ENCODE measurements at regions not wholly inside any gene's neighbourhood (a gene's known extent, or its start where the extent isn't known, plus 50 kb on each side); places are given as distances from the start of the nearest gene placed in this dataset.
"Not testable (repeated sequence)": the region's sequence is repeated elsewhere in the genome, so short reads cannot be mapped to it uniquely, and the experiment has no call there.

- Histone ChIP-seq H3K4me1 (no peaks in the 10 kb centered on the region), H3K27ac (no peak overlapping the region), H3K27me3 (no peaks in the 10 kb centered on the region), H3K4me3 (no peak overlapping the region), H3K36me3 (no peaks in the 10 kb centered on the region), H3K9me3 (no peaks in the 10 kb centered on the region)
- WGBS (ENCODE audit: insufficient coverage, low coverage, low lambda C conversion rate, missing lambda C conversion rate) = 83% methylated on average over 5 of the region's 5 CpGs
- no peak for ATAC-seq
- TF ChIP-seq POLR2A (IDR thresholded peaks at IDR 0.05) (no peak), CTCF (IDR thresholded peaks at IDR 0.05) (no peak)
- DNase-seq = no peak
- intact Hi-C loops (cut with DNase I) = no loop called here
Observed at GRCh38 chr6:132025468-132025867, 74.3 kb upstream of the CCN2 start.

- WGBS (ENCODE audit: insufficient coverage, low coverage, low lambda C conversion rate, missing lambda C conversion rate) = 100% methylated on average over 5 of the region's 5 CpGs
- TF ChIP-seq CTCF (IDR thresholded peaks at IDR 0.05) = peak in 3 of 4 donors; percentile 14 to 35 (median 23)
- no peak for TF ChIP-seq POLR2A (IDR thresholded peaks at IDR 0.05)
- no peak overlapping the region for H3K4me3 ChIP-seq
- no peak for DNase-seq
- no peaks in the 10 kb centered on the region for H3K36me3 ChIP-seq
- intact Hi-C loops (cut with DNase I) = no loop called here
- H3K27me3 ChIP-seq = no peaks in the 10 kb centered on the region
- H3K27ac ChIP-seq = no peak overlapping the region
- H3K4me1 ChIP-seq = no peaks in the 10 kb centered on the region
- no peaks in the 10 kb centered on the region for H3K9me3 ChIP-seq
- ATAC-seq = peak; percentile 30 to 59 (median 52)
Observed at GRCh38 chr6:132023490-132023889, 72.3 kb upstream of the CCN2 start.

- TF ChIP-seq POLR2A (IDR thresholded peaks at IDR 0.05) = no peak
- no peak for TF ChIP-seq CTCF (IDR thresholded peaks at IDR 0.05)
- intact Hi-C loops (cut with DNase I) = no loop called here
- no peak overlapping the region for H3K4me3 ChIP-seq
- no peaks in the 10 kb centered on the region for H3K36me3 ChIP-seq
- DNase-seq = no peak
- H3K9me3 ChIP-seq = no peaks in the 10 kb centered on the region
- no peaks in the 10 kb centered on the region for H3K27me3 ChIP-seq
- H3K27ac ChIP-seq = no peak overlapping the region
- ATAC-seq = no peak
- H3K4me1 ChIP-seq = no peaks in the 10 kb centered on the region
- WGBS (ENCODE audit: insufficient coverage, low coverage, low lambda C conversion rate, missing lambda C conversion rate) = 70% methylated on average over 4 of the region's 4 CpGs
Observed at GRCh38 chr6:132021552-132022375, 70.6 kb upstream of the CCN2 start.

GRCh38 chr6:132020918-132021317, 69.7 kb upstream of the CCN2 start:
- H3K4me1 ChIP-seq; ATAC-seq; H3K36me3 ChIP-seq; H3K9me3 ChIP-seq; H3K4me3 ChIP-seq; H3K27me3 ChIP-seq; H3K27ac ChIP-seq; intact Hi-C loops (cut with DNase I); DNase-seq: not testable (repeated sequence)
- 96% methylated on average over 4 of the region's 4 CpGs for WGBS (ENCODE audit: insufficient coverage, low coverage, low lambda C conversion rate, missing lambda C conversion rate)

- WGBS (ENCODE audit: insufficient coverage, low coverage, low lambda C conversion rate, missing lambda C conversion rate) = 63% methylated on average over 3 of the region's 6 CpGs
- H3K4me3 ChIP-seq = no peak overlapping the region
- H3K27me3 ChIP-seq = no peaks in the 10 kb centered on the region
- no peak for TF ChIP-seq POLR2A (IDR thresholded peaks at IDR 0.05)
- no peak for TF ChIP-seq CTCF (IDR thresholded peaks at IDR 0.05)
- intact Hi-C loops (cut with DNase I) = no loop called here
- no peaks in the 10 kb centered on the region for H3K9me3 ChIP-seq
- no peaks in the 10 kb centered on the region for H3K4me1 ChIP-seq
- H3K27ac ChIP-seq = no peak overlapping the region
- DNase-seq (no peak), ATAC-seq (peak in 1 of 4 donors; percentile 20)
- no peaks in the 10 kb centered on the region for H3K36me3 ChIP-seq
Observed at GRCh38 chr6:132020138-132020581, 69.0 kb upstream of the CCN2 start.
